ENCODE measurements at regions not wholly inside any gene's neighbourhood (a gene's known extent, or its start where the extent isn't known, plus 50 kb on each side); places are given as distances from the start of the nearest gene placed in this dataset.

DNA sequence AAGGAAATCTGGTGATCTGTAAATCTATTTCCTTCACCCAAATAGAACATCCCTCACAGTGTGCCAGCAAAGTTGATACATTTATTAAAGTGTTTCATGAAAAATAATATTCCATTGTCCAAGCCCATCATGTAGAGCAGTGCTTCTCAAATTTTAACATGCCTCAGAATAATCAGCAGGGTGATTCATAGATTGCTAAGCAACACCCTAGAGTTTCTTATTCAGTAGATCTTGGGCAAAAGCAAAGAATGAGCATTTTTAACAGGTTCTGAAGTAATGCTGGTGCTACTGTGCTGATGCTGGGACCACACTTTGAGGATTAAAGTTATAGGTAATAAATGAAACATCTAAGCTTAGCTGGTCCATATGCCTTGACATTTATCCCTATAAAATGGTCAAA is 210.5 kb downstream of the ZIC4 start:
- Histone ChIP-seq H3K27ac (no peak overlapping the region), H3K36me3 (no peaks in the 10 kb centered on the region), H3K27me3 (no peaks in the 10 kb centered on the region), H3K4me3 (no peak overlapping the region), H3K9me3 (no peaks in the 10 kb centered on the region), H3K4me1 (no peaks in the 10 kb centered on the region)
- no peak for DNase-seq
- TF ChIP-seq, protein P1, sequence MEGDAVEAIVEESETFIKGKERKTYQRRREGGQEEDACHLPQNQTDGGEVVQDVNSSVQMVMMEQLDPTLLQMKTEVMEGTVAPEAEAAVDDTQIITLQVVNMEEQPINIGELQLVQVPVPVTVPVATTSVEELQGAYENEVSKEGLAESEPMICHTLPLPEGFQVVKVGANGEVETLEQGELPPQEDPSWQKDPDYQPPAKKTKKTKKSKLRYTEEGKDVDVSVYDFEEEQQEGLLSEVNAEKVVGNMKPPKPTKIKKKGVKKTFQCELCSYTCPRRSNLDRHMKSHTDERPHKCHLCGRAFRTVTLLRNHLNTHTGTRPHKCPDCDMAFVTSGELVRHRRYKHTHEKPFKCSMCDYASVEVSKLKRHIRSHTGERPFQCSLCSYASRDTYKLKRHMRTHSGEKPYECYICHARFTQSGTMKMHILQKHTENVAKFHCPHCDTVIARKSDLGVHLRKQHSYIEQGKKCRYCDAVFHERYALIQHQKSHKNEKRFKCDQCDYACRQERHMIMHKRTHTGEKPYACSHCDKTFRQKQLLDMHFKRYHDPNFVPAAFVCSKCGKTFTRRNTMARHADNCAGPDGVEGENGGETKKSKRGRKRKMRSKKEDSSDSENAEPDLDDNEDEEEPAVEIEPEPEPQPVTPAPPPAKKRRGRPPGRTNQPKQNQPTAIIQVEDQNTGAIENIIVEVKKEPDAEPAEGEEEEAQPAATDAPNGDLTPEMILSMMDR (IDR thresholded peaks at IDR 0.05), result no peak
- TF ChIP-seq POLR2A (IDR thresholded peaks at IDR 0.05), result no peak

DNA sequence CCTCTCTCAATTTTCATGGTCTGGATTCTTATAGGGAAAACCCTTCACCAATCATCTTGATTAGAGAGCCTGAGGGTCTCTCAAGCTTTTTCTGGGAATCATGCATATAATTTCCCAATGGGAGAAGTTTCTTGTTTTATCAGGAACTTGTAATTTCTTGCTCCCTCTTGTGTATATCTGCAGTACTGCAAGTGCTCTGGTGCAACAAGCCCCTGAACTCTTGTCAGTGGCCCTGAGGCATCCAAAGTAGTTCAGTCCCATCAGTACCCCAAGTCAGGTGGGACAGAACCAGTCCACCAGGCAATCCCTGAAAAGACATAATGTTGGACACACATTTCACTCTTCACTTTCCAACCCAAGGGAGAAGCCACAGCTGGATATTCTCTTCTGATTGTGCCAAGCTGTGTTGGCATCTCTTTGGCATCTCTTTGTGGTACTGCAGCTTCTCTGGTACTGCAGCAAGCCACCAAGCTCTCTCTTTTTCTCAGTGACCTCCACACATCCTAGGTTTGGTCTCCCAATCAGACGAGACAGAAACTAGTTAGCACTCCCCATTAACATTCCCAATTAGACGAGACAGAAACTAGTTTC is 214.5 kb downstream of the ZIC4 start:
- no peak for TF ChIP-seq POLR2A (IDR thresholded peaks at IDR 0.05)
- TF ChIP-seq, protein P1 (IDR thresholded peaks at IDR 0.05), result peak in 4 of 6 experiments; percentile 31 to 46 (median 37)
- Histone ChIP-seq H3K4me3 (no peak overlapping the region), H3K27me3 (no peaks in the 10 kb centered on the region), H3K4me1 (no peaks in the 10 kb centered on the region), H3K9me3 (no peaks in the 10 kb centered on the region), H3K36me3 (no peaks in the 10 kb centered on the region), H3K27ac (no peak overlapping the region)
- DNase-seq, result no peak

DNA sequence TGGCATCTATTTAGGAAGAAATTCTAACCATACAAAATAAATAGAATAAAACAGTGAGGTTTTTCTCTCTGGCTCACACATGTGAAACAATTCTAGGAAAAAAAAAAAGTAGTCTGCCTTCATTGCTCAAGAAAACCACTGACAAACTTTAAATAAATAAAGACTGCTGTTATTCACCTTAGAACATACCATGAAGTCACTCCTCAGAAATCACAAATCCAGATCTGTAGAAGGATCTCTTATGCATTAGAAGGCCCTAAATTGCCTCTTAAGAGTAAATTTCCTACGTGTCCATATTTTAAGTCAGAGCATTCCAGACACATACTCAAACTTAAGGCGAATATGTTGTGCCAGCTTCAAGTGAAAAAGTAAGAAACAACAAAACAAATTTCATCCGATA is 217.3 kb downstream of the ZIC4 start:
- Histone ChIP-seq H3K4me1 (no peaks in the 10 kb centered on the region), H3K9me3 (no peaks in the 10 kb centered on the region), H3K4me3 (no peak overlapping the region), H3K27me3 (no peaks in the 10 kb centered on the region), H3K36me3 (no peaks in the 10 kb centered on the region), H3K27ac (no peak overlapping the region)
- TF ChIP-seq POLR2A (IDR thresholded peaks at IDR 0.05), result no peak
- TF ChIP-seq, protein P1 (IDR thresholded peaks at IDR 0.05), result no peak
- DNase-seq, result no peak

DNA sequence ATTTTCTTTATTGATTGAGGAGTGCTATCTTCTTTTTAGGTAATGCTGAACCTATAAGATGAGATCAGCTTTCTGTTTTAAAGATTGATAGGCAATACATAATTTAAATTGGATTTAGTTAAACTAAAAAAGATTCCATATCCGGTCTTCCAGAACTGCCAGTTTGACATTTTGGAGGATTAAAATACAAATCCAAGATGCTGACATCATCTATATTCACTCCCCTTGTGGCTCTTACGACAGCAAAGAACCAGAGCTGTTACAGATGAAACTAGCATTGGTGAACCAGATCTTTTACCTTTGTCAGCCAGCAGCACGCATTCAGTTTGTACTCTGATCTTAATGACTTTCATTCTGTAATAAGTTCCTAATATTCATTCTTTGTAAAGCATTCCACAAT is 218.7 kb downstream of the ZIC4 start:
- DNase-seq, result no peak
- H3K9me3 ChIP-seq, result no peaks in the 10 kb centered on the region
- no peaks in the 10 kb centered on the region for H3K4me1 ChIP-seq
- no peak overlapping the region for H3K4me3 ChIP-seq
- no peaks in the 10 kb centered on the region for H3K27me3 ChIP-seq
- TF ChIP-seq POLR2A (IDR thresholded peaks at IDR 0.05), result no peak
- TF ChIP-seq, protein P1 (IDR thresholded peaks at IDR 0.05), result no peak
- H3K36me3 ChIP-seq, result no peaks in the 10 kb centered on the region
- H3K27ac ChIP-seq, result no peak overlapping the region

DNA sequence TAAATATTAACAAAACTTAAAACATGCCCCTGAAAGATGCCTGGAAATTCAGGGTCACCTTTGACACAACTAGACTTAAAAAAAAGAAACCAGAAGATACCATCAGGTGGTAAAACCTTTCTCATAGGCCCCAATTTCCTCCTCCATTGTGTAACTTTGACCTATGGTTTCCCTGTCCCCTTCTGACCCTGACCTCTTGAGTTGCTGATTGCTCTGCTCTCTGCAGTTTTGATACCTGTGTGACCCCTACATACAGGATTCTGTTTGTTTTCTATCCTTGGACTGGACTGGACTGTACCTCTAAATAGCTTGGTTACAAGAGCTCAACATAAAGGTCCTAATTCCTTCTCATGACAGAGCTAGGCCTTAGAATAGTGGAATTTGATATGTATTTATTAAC is 220.6 kb downstream of the ZIC4 start:
- DNase-seq, result no peak
- no peak overlapping the region for H3K27ac ChIP-seq
- TF ChIP-seq POLR2A (IDR thresholded peaks at IDR 0.05), result no peak
- TF ChIP-seq, protein P1 (IDR thresholded peaks at IDR 0.05), result no peak
- H3K9me3 ChIP-seq, result no peaks in the 10 kb centered on the region
- H3K4me1 ChIP-seq, result no peaks in the 10 kb centered on the region
- H3K36me3 ChIP-seq, result no peaks in the 10 kb centered on the region
- H3K27me3 ChIP-seq, result no peaks in the 10 kb centered on the region
- no peak overlapping the region for H3K4me3 ChIP-seq

DNA sequence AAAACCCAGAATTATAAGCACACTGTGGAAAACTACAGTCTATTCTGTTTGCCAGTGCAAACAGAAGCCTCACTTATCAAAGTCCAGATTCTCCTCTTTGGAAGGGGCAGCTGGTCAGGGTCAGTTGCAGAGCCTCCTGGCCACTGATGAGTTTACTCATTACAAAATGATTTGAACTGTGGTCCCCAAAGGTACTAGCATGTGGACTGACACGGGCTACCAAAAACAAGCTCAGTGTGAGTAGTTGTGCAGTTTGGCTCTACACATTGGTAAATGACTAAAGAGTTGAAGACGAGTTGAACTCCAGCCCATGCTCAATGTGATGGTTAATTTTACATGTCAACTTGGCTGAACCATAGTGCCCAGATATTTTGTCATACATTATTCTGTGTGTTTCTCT is 221.5 kb downstream of the ZIC4 start:
- Histone ChIP-seq H3K27ac (no peak overlapping the region), H3K36me3 (no peaks in the 10 kb centered on the region), H3K4me3 (no peak overlapping the region), H3K4me1 (no peaks in the 10 kb centered on the region), H3K27me3 (no peaks in the 10 kb centered on the region), H3K9me3 (no peaks in the 10 kb centered on the region)
- no peak for DNase-seq
- no peak for TF ChIP-seq POLR2A (IDR thresholded peaks at IDR 0.05)
- TF ChIP-seq, protein P1 (IDR thresholded peaks at IDR 0.05), result no peak

Data from Peyer's patch (tissue), 4 donors.